Transverse colon (tissue), 4 donors: ENCODE measurements at regions not wholly inside any gene's neighbourhood (a gene's known extent, or its start where the extent isn't known, plus 50 kb on each side); places are given as distances from the start of the nearest gene placed in this dataset.

Experiments used
- DNase-seq: peaks from one replicate; pipeline ENCODE4 v3.0.0-alpha.2; 2019
- H3K27ac ChIP-seq, 4 donors: fragments of 200-600 bp; sonication (generic); 2 replicates each; pipeline ENCODE4 v1.5.1; 2016 to 2018; ENCODE audit warnings: inconsistent platforms in 4 of 4
- H3K27me3 ChIP-seq: fragments of 200-600 bp; sonication (generic); 2 replicates; pipeline ENCODE4 v1.5.1; 2017; ENCODE audit warnings: inconsistent platforms
- H3K36me3 ChIP-seq, 4 donors: fragments of 200-600 bp; sonication (generic); 2 replicates each; pipeline ENCODE4 v1.5.1; 2017 to 2019; ENCODE audit warnings: inconsistent platforms in 4 of 4
- H3K4me1 ChIP-seq, 4 donors: fragments of 200-600 bp; sonication (generic); 2 replicates each; pipeline ENCODE4 v1.5.1; 2017 to 2020; ENCODE audit warnings: inconsistent platforms in 4 of 4
- H3K4me3 ChIP-seq, 4 donors: fragments of 200-600 bp; sonication (generic); 1 replicate in 1 of 4; 2 replicates in 3 of 4; pipeline versions ENCODE4 v1.5.1 to v1.6.1; 2017 to 2019; ENCODE audit warnings: inconsistent platforms in 4 of 4
- H3K9me3 ChIP-seq, 2 donors: fragments of 200-600 bp; sonication (generic); 2 replicates each; pipeline ENCODE4 v1.5.1; 2017 to 2019; ENCODE audit warnings: inconsistent platforms in 2 of 2
- CTCF ChIP-seq, 5 experiments: fragments of 200-600 bp in 3 of 5; fragments of 450-650 bp in 2 of 5; sonication (generic) in 3 of 5; IDR thresholded peaks; 1 replicate in 2 of 5; 2 replicates in 3 of 5; pipeline ENCODE4 v1.5.1; 2016 to 2017; ENCODE audit warnings: antibody characterized with exemption in 5 of 5, inconsistent platforms in 3 of 5, mild to moderate bottlenecking in 2 of 5, moderate library complexity in 1 of 5
- EP300 ChIP-seq: sonication (generic); formaldehyde crosslinking; IDR thresholded peaks from one replicate; pipeline ENCODE4 v1.6.1; 2017; ENCODE audit warnings: antibody characterized with exemption, low read depth
- POLR2A ChIP-seq: fragments of 450-650 bp; IDR thresholded peaks from one replicate; pipeline ENCODE4 v1.6.1; 2016; ENCODE audit warnings: antibody characterized with exemption, mild to moderate bottlenecking, moderate library complexity
- POLR2AphosphoS5 ChIP-seq, 3 donors: sonication (generic); formaldehyde crosslinking; IDR thresholded peaks; one replicate each; pipeline ENCODE4 v1.6.1; 2016; ENCODE audit warnings: antibody characterized with exemption in 3 of 3
- WGBS, 2 donors: methylation state at CpG; one replicate each; pipeline ENCODE4 v1.1.5; 2018; ENCODE audit warnings: low coverage in 1 of 2; 5-methylcytosine and 5-hydroxymethylcytosine counted together
- in situ Hi-C, 4 donors: fragments of 200-750 bp; cut with MboI; loops; one replicate each; pipeline versions ENCODE4 v1.15.0 to v1.15.1; 2017; ENCODE audit warnings: low sequenced_read_pairs in 3 of 4, low pct_ligation_motif_present in 1 of 4, low pct_unique_long_range_greater_than_20kb in 1 of 4
- intact Hi-C: fragments of 100-400 bp; cut with DNase I; formaldehyde crosslinking; loops from one replicate; pipeline ENCODE4 v1.15.1; 2023; ENCODE audit warnings: low total_unique reads

DNA sequence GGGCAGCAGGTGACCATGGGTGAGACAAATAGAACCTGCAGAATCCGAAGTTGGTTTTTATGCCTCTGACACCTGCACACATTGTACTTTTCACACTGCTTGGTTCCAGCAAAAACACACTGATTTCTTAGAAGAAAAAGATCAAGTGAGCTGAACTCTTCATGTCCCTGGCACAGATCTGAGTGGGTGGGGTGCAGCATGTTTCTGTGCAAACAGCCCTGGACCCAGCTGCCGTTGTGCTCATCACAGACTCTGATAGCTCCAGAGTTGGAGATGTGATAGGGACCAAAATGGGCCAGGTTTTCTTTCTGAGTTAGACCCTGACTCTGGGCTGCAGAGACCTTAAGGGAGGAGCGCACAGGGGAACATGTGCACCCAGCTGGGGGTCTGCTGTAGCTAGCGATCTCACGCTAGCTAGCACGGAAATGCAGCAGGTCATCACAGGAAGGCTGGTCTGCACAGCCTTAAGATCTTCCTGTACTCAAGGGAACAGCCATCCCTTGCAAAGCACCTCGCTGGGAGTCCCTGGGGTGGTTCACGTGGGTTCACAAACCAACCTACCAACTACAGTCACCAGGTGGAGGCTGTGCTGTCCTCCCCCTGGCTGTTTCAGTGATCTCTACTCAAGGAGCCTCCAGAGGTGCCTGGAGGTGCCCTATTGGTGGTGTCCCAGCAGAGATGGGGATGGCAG is 291.1 kb downstream of the PTPRU start:
- intact Hi-C loops: no loop called here
- WGBS, 2 donors: 0 to 57% methylated on average over 1 to 8 of the region's 8 CpGs

DNA sequence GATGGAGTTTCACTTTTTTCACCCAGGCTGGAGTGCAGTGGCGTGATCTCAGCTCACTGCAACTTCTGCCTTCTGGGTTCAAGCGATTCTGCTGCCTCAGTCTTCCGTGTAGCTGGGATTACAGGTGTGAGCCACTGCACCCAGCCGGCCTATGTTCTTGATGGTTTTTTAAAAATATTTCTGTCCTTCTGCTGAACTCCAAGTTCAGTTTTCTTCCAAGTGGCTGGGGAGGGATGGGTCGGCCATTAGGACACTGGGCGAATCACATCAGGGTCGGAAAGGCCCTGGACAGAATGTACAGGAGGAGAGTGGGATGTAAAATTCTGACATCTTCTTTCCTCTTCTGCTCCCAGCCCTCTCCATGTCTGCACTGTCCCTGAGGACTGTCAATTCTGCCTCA is 289.6 kb downstream of the PTPRU start:
- no peak for DNase-seq
- 87% methylated on average over 7 of the region's 7 CpGs; no CpG with 5 or more reads in 1 of the 2 donors for WGBS, 2 donors
- peaks cover 9% of the 10 kb centered on the region for H3K27me3 ChIP-seq
- intact Hi-C loops: no loop called here
- H3K4me1 ChIP-seq: no peaks in the 10 kb centered on the region
- in situ Hi-C loops: no loop called here
- no peak overlapping the region for H3K27ac ChIP-seq
- TF ChIP-seq POLR2A: no peak
- no peak for TF ChIP-seq POLR2AphosphoS5 (IDR thresholded peaks at IDR 0.05)
- TF ChIP-seq CTCF (IDR thresholded peaks at IDR 0.05): no peak
- no peak for TF ChIP-seq EP300
- H3K4me3 ChIP-seq: no peak overlapping the region
- peaks cover 6 to 16% of the 10 kb centered on the region in 2 donors for H3K9me3 ChIP-seq
- H3K36me3 ChIP-seq: no peaks in the 10 kb centered on the region

More for the DNA sequence above, 291.1 kb downstream of the PTPRU start:
- Histone ChIP-seq H3K4me1 (no peaks in the 10 kb centered on the region), H3K27me3 (peaks cover 7% of the 10 kb centered on the region), H3K27ac (no peak overlapping the region), H3K36me3 (no peaks in the 10 kb centered on the region), H3K9me3 (peaks cover 6 to 16% of the 10 kb centered on the region in 2 donors), H3K4me3 (no peak overlapping the region)
- no peak for TF ChIP-seq EP300
- TF ChIP-seq CTCF (IDR thresholded peaks at IDR 0.05): no peak
- TF ChIP-seq POLR2A: no peak
- no peak for TF ChIP-seq POLR2AphosphoS5 (IDR thresholded peaks at IDR 0.05)
- in situ Hi-C loops: no loop called here
- no peak for DNase-seq

DNA sequence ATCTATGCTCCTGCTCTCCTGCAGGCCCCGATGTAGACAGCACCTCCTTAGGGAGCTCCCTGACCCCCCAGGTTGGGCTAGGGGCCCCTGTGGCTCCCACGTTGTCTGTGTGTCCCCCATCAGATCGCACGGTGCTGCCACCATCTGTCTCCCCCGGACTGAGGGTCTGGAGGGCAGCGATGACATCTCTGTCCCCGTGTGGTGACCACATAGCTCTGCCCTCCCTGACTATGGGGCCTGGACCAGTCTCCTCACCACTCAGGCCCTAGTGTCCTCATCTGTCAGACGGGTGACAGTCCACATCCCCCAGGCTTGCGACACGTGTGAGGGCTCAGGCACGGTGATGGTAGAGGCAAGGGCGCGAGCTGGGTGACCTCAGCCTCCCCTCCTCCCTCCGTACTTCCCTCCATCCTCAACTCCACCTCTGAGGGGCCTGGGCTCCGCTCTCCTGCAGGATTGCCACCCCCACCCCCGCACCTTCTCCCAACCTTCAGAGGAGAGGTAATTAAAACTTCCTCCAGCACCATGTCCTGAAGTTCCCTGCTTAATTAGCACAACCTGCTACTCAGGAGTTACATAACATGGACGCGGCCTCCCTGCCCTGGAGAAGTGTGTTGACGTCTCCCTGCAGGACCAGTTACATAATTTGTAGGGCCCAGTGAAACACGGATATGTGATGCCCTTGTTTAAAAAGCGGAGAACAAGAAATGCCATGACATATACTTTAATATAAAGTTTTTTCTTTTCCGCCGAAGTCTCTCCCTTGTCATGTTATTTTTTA is 288.2 kb downstream of the PTPRU start:
- TF ChIP-seq POLR2AphosphoS5 (IDR thresholded peaks at IDR 0.05): no peak
- TF ChIP-seq POLR2A: no peak
- TF ChIP-seq CTCF (IDR thresholded peaks at IDR 0.05): no peak
- no peak for TF ChIP-seq EP300
- WGBS, 2 donors: 67 to 75% methylated on average over 11 to 23 of the region's 23 CpGs
- Histone ChIP-seq H3K4me3 (no peak overlapping the region), H3K4me1 (no peaks in the 10 kb centered on the region), H3K36me3 (no peaks in the 10 kb centered on the region), H3K9me3 (peaks cover 0 to 9% of the 10 kb centered on the region in 2 donors), H3K27ac (no peak overlapping the region), H3K27me3 (peaks cover 12% of the 10 kb centered on the region)
- in situ Hi-C loops: no loop called here
- no peak for DNase-seq
- intact Hi-C loops: no loop called here

DNA sequence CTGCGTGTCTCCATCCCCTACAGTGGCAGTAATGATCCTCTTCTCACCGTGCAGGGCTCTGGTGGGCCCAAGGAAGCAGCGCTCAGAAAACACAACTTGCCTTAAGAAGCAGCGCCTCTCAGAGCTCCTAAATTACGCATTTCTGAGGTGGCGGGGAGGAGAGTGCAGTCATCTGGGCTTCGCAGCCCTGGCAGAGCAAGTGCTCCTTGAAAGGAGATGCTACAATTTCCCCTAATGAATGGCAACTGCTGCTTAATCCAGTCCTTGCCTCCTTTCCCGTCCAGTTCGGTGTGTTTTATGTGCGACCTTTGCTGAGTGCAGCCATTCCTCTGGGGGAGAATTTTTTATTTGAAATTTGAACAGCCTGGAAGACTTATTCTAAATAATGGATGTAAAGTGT is 287.3 kb downstream of the PTPRU start:
- Histone ChIP-seq H3K9me3 (no peaks in the 10 kb centered on the region), H3K4me1 (no peaks in the 10 kb centered on the region), H3K27ac (no peak overlapping the region), H3K27me3 (peaks cover 12% of the 10 kb centered on the region), H3K4me3 (no peak overlapping the region), H3K36me3 (no peaks in the 10 kb centered on the region)
- 68 to 85% methylated on average over 3 to 10 of the region's 10 CpGs for WGBS, 2 donors
- intact Hi-C loops: no loop called here
- in situ Hi-C loops: no loop called here
- no peak for DNase-seq
- TF ChIP-seq POLR2AphosphoS5 (IDR thresholded peaks at IDR 0.05): no peak
